Adrenal gland (tissue), 9 donors: ENCODE measurements at regions not wholly inside any gene's neighbourhood (a gene's known extent, or its start where the extent isn't known, plus 50 kb on each side); places are given as distances from the start of the nearest gene placed in this dataset.

Experiments used
- DNase-seq, 7 donors: peaks; one replicate each; pipeline ENCODE4 v3.0.0-alpha.2; 2019 to 2020
- H3K27ac ChIP-seq, 5 donors: fragments of 200-600 bp; sonication (generic) in 4 of 5; 1 replicate in 3 of 5; 2 replicates in 2 of 5; pipeline versions ENCODE4 v1.5.1 to v1.8.0; 2016 to 2020; ENCODE audit warnings: mild to moderate bottlenecking in 1 of 5
- H3K27me3 ChIP-seq: fragments of 200-600 bp; 2 replicates; pipeline ENCODE4 v1.8.0; 2021
- H3K36me3 ChIP-seq, 2 donors: fragments of 200-600 bp; replicated peaks in 1 of 2; 1 replicate in 1 of 2; 2 replicates in 1 of 2; pipeline versions ENCODE4 v1.5.1 to v1.8.0; 2018 to 2022
- H3K4me1 ChIP-seq, 2 donors: fragments of 200-600 bp; replicated peaks in 1 of 2; 1 replicate in 1 of 2; 2 replicates in 1 of 2; pipeline versions ENCODE4 v1.5.1 to v1.8.0; 2018 to 2021
- H3K4me3 ChIP-seq, 4 donors: fragments of 200-600 bp; sonication (generic) in 3 of 4; one replicate each; pipeline ENCODE4 v1.5.1; 2016 to 2018
- H3K9me3 ChIP-seq, 3 donors: fragments of 200-600 bp; sonication (generic) in 1 of 3; replicated peaks in 1 of 3; 1 replicate in 2 of 3; 2 replicates in 1 of 3; pipeline versions ENCODE4 v1.5.1 to v1.8.0; 2016 to 2021
- CTCF ChIP-seq, 6 experiments: fragments of 450-650 bp in 4 of 6; fragments of 200-600 bp in 2 of 6; sonication (generic) in 1 of 6; IDR thresholded peaks; 1 replicate in 5 of 6; 2 replicates in 1 of 6; pipeline versions ENCODE4 v1.5.1 to v1.8.0; 2016 to 2021; ENCODE audit warnings: antibody characterized with exemption in 6 of 6, mild to moderate bottlenecking in 2 of 6, moderate library complexity in 1 of 6
- POLR2A ChIP-seq, 2 donors: fragments of 450-650 bp; IDR thresholded peaks; one replicate each; pipeline ENCODE4 v1.6.1; 2017; ENCODE audit warnings: antibody characterized with exemption in 2 of 2, mild to moderate bottlenecking in 2 of 2, moderate library complexity in 1 of 2
- WGBS, 4 donors: extraction: QIAGEN DNeasy Blood & Tissue Kit in 2 of 4; methylation state at CpG; one replicate each; pipeline versions ENCODE4 v1.1.5 to v1.1.7; 2013 to 2017; 5-methylcytosine and 5-hydroxymethylcytosine counted together
- intact Hi-C, 2 donors: fragments of 100-400 bp; cut with DNase I; formaldehyde crosslinking; loops; one replicate each; pipeline versions ENCODE4 v1.14.1 to v1.15.0; 2022 to 2023
- donor health status: healthy with polysubstance abuse.
- donor health status: Bipolar disorder and iron deficiency.
- donor health status: DM: yes; HTN: yes; CAD: no.
- donor health status: DM: no; HTN: no; CAD: no.
- donor health status: DM: no; HTN: no; CAD: no.

GRCh38 chr18:44556296-44556695, 124.4 kb upstream of the SETBP1 start:
- no peak for TF ChIP-seq POLR2A (IDR thresholded peaks at IDR 0.05)
- TF ChIP-seq CTCF (IDR thresholded peaks at IDR 0.05) = no peak
- Histone ChIP-seq H3K27ac (no peak overlapping the region), H3K4me1 (no peaks in the 10 kb centered on the region), H3K9me3 (no peaks in the 10 kb centered on the region), H3K36me3 (no peaks in the 10 kb centered on the region), H3K27me3 (no peaks in the 10 kb centered on the region), H3K4me3 (no peak overlapping the region)
- intact Hi-C loops = no loop called here
- no peak for DNase-seq
- WGBS, 4 donors = 15 to 47% (median 37%) methylated on average over 2 to 3 of the region's 3 CpGs

GRCh38 chr18:44557616-44558151, 123.0 kb upstream of the SETBP1 start:
- WGBS, 4 donors = 57 to 68% (median 62%) methylated on average over 2 of the region's 2 CpGs
- H3K27ac ChIP-seq = no peak overlapping the region
- no peak for DNase-seq
- H3K4me3 ChIP-seq = no peak overlapping the region
- intact Hi-C loops = no loop called here
- no peak for TF ChIP-seq CTCF (IDR thresholded peaks at IDR 0.05)
- no peak for TF ChIP-seq POLR2A (IDR thresholded peaks at IDR 0.05)
- no peaks in the 10 kb centered on the region for H3K36me3 ChIP-seq
- no peaks in the 10 kb centered on the region for H3K4me1 ChIP-seq
- no peaks in the 10 kb centered on the region for H3K27me3 ChIP-seq
- no peaks in the 10 kb centered on the region for H3K9me3 ChIP-seq

- intact Hi-C loops = no loop called here
- WGBS, 4 donors = 60 to 75% (median 63%) methylated on average over 1 of the region's 1 CpG
- H3K9me3 ChIP-seq = no peaks in the 10 kb centered on the region
- no peaks in the 10 kb centered on the region for H3K36me3 ChIP-seq
- no peak overlapping the region for H3K4me3 ChIP-seq
- no peak for DNase-seq
- H3K4me1 ChIP-seq = no peaks in the 10 kb centered on the region
- no peaks in the 10 kb centered on the region for H3K27me3 ChIP-seq
- TF ChIP-seq CTCF (IDR thresholded peaks at IDR 0.05) (no peak), POLR2A (IDR thresholded peaks at IDR 0.05) (no peak)
- H3K27ac ChIP-seq = no peak overlapping the region
Measured at GRCh38 chr18:44558767-44559166, 121.9 kb upstream of the SETBP1 start.

GRCh38 chr18:44562986-44563385, 117.7 kb upstream of the SETBP1 start:
- Histone ChIP-seq H3K4me1 (no peaks in the 10 kb centered on the region), H3K4me3 (no peak overlapping the region), H3K9me3 (no peaks in the 10 kb centered on the region), H3K27me3 (no peaks in the 10 kb centered on the region), H3K36me3 (no peaks in the 10 kb centered on the region), H3K27ac (no peak overlapping the region)
- WGBS, 4 donors = 32 to 59% (median 45%) methylated on average over 1 of the region's 1 CpG
- intact Hi-C loops = no loop called here
- TF ChIP-seq POLR2A (IDR thresholded peaks at IDR 0.05) (no peak), CTCF (IDR thresholded peaks at IDR 0.05) (no peak)
- DNase-seq = no peak
